Activated T-helper 1 cell treated with anti-CD3 and anti-CD28 coated beads, Interleukin-2, amount 50 U/mL, for 16 hours (primary cell): ENCODE measurements at regions not wholly inside any gene's neighbourhood (a gene's known extent, or its start where the extent isn't known, plus 50 kb on each side); places are given as distances from the start of the nearest gene placed in this dataset.

ENCODE experiments used
- DNase-seq, 2 donors: peaks; one replicate each; pipeline ENCODE4 v3.0.0-alpha.2; 2020; ENCODE audit warnings: low read depth in 1 of 2, low spot score in 1 of 2

DNA sequence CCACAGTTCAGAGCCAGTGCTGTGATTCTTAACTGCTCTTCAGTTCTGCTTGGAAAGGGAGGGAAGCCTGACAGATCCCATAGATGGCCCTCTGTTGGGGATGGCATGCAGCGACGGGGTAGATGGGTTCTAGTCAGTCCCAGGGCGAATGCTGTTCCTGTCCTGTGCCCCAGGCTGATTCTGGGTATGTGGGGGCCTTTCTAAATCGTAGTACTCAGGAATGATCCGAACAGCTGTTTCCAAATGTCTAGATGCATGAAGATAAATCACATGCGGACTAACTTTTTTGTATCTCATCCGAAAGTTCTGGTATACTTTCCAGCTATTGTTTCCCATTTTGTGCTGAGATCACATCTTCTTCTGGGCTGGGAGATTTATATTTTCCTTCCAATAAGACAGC is 186.0 kb upstream of the MKI67 start:
- DNase-seq, result no peak

DNA sequence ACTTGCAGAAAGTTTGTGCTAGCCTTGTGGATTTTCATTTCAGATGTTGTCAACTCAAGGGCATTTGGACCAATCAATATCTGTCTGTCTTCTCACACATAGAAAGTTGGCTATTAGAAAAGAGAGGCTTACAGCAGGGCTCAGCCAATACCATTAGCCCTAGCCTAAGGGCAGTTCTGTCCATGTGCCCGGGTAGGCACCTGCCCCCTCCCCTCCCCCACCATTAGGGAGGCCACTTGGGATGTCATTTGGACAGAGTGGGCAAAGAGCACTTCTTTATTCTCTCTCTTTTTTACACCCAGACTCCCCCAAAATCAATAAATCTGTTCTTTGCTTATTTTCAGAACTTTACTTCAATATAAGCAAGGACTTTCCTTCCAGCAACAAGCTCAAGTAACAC is 188.5 kb upstream of the MKI67 start:
- DNase-seq, result no peak

DNA sequence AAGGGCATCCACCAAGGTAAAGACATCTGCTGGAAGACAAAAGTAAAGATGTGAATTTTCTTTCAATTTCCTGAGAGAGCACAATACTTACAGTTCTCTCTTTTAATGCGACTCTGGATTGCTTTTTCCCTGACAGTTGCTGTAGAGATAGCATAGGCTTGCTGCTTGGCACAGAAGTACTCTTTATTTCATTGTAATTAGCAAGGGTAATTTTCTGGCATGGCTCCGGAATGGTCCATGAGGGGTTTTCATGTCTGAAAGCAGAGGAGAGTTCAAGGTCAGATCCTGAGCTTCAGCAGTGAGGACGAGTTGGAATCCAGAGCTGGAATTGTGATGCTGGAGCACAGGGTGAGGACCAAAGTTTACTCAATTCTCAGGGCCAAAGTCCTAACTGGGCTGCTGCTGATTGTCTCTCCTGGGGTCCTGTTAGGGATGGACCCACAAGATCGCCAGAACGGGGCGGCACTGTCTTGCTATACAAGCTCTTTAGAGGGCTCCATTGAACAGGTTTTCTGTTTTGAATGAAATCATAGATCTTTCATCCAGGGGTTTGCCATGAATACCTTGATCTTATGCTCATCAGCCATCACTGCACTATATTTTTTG is 190.0 kb upstream of the MKI67 start:
- DNase-seq, result no peak

DNA sequence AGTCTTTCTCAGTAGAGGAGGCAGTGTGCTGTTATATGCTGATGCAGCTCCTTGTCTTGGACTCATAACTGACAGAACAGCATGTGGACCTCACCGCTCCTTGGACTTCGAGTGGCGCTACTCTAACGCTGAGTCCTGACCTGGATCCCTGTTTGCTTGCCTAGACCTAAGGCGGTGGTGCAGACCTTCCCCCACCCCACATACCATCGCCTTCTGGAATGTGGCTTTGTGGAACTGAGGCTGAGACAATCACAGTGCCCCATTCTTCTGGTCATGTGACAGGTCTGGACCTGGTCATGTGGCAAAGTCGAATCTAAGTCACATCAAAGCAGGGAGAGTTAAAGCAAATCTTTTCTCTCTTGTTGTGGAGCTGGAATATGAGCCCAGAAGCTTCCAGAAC is 190.7 kb upstream of the MKI67 start:
- no peak for DNase-seq

DNA sequence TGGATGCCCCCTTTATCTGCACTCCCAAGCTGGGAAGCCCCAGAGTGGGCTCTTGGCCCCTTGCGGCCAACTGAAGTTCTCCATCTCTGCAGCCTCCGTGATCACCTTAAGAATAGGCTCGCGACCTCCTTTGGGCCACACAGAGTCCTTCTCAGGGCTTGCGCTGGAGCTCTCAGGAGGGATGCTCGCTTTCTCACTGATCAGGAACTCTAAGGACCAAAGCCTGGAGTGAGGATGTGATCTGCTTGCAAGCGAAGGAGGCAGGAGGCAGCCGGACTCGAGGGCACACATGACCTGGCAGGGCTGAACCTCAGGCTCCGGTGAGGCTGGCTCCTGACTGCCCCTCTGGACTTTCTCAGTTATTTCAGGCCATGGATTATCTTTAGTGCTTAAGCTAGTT is 192.1 kb upstream of the MKI67 start:
- DNase-seq, result no peak

DNA sequence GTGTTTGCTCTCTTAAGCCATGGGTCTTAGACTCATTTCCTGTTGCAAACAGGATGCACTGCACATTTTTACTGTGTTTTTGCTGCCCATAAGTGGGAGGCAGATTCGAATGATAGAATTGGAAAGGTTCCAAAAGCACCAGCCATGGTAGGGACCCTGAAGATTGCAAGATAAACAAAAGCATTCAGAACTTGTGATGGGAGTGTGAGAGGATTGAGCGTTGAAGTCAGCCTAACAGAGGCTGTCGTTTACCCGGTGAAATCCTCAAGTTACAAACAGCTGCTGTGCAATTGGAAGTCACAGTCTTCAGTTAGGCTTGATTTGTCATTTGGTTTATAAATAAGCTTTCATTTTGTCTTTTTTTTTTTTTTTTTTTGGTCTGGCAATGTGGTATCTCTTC is 192.7 kb upstream of the MKI67 start:
- DNase-seq, result no peak

DNA sequence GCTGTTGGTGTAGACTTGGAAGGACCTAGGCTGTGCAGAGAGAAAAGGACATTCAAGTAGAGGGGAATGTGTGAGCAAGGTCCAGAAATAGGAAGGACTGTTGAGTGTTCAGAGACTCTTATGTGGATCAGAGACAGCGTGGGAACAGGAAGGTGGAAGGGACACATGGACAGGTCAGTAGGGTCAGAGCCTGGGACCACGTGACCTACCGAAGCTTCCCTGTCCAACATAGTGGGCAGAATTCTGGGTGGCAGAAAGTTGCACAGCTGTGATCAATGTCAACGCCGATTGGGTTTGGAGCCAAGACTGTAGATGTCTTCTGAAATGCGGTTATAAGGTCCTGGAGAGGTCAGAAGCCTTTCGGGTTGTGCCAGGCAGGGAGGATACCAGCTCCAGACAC is 195.9 kb upstream of the MKI67 start:
- no peak for DNase-seq

DNA sequence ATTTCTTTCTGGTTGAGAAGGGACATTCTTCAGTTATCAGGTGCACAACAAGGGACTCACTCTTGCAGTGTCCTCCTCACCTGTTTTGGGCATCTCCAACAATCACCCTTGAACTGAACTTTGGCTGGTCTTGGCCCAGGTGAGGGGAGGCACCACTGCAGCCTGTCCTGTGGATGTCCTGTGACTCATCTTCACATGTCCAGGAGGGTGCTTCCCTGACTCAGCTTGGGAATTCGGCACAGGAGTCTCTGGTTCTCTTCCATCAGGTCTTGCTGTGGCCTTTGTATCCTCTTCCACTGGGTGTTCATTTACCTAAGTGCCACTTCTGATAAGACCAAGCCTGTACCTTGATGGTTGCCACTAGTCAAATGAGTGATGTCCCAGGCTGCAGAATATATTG is 196.7 kb upstream of the MKI67 start:
- DNase-seq, result no peak

DNA sequence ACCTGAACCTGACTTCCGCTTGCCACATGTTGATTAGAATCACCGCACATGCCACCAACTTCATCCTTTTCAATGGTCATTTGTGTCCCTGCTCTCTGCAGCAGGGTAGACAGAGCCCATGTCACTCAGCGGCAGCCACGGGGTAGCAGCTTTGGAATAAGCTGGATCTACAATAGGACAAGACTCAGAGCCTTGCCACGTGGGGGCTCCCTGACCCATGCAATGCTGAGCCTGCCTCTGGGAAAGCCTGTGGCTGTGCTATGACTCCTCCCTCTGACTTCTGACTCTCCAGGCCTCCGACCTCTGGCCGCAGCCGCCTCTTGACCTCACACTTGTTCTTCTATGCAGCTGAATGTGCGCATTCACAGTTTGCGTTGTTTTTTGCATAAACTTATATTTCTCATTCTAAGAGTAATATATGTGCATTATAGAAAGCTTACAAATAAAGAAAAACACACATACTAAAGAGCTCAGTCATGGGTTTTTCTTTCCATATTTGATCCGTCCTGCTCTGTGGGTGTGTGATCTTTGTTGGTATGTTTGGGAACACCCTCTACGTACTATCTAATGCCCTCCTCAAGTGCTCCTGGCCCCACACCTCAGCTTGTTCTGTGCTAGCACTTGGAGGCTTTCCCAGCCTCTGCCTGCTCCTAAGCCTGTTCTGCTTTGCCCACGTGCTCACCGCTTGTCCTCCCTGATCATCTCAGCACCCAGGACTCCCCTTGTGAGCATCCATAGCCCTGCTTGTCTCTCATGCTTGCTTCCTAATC is 198.0 kb upstream of the MKI67 start:
- no peak for DNase-seq

DNA sequence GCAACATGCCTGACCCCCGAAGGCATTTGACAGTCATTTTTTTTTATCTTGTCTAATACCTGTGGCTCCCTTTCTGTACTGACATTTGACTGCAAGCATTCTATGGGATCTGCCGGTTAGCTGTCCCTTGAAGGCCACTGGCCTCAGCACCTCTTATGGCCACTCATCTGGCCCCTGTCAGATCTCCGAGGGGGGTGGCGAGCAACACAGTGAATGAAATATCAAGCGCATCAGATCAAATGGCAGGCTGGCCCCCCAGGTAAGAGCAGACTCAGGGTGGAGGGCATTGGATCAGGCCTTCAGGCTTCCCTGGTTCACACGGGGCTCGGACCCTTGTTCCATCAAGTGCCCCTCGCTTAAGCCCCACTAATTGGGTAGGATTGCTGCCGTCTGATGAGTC is 199.6 kb upstream of the MKI67 start:
- DNase-seq, result no peak

DNA sequence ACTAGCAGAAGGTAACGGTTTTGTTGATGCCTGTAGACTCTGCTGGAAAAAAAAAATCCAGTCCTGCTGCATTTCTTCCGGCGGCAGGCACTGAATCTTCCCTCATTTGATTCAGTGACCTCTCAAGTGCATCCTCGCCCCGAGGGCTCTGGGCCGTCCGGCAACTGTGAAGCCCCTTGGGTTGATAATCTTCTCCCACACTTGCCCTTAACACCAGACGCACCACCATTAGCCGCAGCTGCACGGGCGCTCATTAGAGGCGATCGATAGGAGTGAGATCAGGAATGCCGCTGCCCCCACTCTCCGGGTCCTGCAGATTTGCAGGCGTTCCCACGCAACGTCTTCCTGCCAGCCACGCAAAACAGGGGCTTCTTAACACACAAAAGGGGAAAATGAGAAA is 200.0 kb upstream of the MKI67 start:
- no peak for DNase-seq

DNA sequence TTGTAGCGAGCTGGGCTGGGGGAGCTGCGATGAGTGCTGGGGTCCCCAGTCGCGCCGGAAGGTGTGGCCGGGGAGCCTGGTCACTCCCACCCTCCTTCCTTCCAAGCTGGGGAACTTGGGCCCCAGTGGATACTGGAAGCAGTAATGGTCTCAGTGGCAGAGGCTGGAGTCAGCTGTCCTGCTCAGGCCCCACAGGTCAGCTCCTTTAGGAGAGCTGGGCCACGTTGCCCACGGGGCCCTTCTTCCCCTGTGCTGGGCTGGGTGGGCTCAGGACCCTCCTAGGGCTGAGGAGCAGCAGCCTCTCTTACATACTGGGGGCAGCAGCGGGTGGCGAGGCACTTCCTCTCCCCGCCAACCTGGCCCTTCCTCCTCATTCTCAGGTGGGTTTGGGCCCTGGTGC is 200.6 kb upstream of the MKI67 start:
- DNase-seq, result no peak

DNA sequence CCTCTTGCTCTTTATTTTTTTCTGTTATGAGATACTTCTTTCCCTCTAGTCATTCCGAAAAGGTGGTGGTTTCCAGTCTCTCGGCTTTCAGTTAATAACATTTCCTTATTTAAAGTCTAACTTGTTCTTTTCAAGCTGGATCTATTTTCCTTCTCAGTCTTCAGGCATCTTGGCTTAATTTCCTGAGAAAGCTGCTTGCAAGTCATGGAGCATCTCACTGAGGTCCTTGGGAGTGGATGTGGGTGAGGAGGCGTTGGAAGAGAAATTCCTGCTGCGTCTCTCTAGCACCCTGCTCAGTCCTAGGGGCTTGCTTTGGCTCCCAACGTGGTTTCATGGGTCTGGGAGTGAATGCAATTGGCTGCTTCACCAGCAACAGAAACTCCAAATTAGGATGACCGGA is 210.2 kb upstream of the MKI67 start:
- DNase-seq, result no peak

DNA sequence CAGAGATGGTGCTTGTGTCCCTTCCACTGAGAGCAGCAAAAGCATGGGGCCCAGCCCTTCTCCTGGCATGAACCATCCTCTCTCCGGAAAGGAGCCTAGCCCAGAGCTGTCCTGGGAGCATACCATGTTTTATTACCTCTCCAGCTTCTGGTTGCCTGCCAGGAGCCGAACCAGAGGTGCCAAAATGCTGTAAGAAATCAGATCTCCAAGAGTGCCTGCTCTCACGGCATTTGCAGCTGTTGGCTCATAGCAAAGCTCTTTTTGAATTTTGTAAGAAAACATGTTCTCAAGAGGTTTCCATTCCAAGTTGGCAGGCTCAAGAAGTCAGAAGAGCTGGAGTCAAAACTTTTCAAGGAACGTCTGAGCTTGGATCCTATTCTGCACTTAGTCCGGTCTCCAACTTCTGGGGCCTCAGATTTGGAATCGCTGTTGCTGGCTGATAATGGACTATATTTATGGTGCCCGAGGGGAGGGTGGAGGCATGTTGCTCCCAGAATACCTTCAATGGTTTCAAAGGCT is 211.7 kb upstream of the MKI67 start:
- no peak for DNase-seq

DNA sequence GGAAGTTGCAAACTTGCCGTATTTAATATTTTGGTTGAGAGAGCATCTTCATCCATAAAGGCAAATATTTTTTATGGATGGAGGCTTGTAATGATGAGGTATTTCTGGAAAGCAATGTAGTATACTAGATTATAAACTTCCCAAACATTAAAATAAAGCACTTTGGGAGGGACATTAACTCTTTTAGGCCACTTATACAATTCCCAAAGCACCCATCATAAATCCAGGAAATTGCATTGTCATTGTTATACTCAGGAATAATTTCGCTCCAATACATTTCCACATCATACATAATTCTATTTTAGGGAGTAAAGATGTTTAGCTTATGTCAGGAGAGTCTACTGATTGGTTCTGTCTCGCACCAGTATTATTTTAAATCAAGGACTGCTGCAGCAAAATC is 212.7 kb upstream of the MKI67 start:
- DNase-seq, result no peak

DNA sequence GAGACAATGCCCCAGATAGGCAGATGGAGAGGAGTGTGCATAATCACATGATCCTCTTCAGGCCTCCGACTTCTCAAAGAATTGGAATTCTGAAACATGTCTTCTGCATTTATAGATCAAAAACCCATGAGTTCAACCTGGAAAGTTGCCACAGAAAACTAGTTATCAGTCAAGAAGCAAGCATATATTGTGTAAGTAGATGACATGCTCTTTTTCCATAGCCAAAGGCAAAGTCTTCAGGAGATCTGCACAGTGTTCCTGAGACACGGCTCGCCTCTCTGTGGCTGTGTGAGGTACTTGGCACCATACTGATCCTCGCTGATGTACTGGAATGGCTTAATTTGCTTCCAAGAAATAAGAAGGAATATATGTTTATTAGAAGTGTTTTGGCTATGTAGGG is 213.5 kb upstream of the MKI67 start:
- no peak for DNase-seq

DNA sequence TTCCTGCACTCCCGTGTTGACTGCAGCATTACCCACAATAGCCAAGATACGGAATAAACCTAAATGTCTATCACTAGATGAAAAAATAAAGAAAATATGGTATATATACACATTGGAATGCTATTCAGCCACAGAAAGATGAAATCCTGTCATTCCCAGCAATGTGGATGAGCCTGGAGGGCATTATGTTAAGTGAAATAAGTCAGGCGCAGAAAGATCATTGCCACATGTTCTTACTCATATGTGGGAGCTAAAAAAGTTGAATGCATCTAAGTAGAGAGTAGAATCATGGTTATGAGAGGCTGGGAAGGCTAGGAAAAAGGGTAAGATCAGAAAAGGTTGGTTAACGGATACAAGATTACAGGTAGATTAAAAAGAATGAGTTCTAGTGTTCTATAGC is 219.1 kb upstream of the MKI67 start:
- DNase-seq, result no peak

DNA sequence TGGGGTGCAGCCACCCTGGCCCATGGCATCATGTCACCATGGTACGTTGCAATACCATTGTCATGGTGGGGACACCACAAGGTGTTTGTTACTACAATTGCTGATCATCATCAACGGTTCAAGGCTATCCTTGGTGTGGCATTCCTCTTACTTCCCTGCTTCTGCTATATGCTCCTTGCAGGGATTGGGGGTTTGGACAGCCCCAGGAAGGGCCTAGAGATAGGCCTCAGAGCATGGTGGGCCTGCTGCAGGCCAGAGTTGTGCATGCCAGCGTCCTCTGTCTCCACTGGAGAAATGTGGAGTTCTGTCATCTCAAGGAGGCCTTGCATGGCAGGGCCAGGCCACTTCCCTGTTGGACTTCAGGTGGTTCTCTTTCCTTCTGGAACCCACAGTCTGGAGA is 234.6 kb upstream of the MKI67 start:
- no peak for DNase-seq

DNA sequence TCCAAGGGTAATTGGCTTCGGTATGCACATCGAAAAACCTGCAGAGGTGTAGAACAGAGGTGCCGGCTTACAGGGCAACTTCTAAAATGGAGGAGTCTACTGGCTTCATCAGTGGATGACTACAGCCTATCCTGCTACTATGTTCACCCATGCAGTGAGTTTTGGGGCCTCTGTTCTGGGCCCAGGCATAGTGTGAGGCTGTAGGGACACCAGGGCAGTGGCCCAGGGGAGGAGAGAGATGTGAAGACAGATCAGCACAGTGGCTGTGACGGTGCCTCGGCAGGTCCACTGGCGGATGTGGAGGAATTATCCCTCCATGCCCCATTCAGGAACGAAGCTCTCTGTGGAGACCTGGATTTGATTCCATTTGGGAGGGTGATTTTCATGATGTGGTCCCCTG is 235.3 kb upstream of the MKI67 start:
- no peak for DNase-seq

DNA sequence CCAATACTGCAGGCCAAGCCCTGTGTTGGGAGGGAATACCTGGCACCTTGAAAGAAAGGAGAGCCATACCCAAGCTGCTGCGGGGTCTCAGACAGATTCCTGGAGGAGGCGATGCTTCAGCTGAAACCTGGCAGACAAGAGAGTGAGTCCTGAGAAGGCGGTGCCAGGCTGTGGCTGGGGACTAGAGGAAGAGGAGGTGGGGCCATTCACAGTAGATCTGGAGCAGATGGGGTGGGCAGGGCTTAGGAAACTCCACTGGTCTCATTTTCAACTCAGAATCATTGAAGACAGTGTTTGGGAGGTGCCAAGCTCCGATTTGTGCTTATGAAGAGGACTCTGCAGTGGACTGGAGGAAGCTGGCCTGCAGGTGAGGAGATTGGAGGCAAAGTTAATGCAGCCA is 236.3 kb upstream of the MKI67 start:
- no peak for DNase-seq

DNA sequence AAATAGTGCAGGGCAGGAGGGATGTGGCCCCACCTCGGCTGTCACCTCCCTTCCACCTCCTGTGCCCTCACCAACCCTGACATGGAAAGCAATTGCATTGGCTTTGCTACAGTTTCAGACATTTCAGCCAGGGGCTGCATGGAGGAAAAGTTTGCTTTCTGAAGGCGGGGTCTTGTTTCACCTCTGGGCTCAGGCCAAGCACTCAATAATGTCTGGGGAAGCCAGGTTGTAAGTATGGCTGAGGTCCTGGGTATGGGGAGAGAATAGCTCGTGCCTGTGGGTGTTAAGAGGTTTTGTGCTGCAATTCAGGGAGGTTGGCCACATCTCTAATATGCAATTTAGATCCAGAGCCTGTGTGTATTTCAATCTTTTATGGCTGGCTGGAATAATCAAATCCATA is 238.4 kb upstream of the MKI67 start:
- DNase-seq, result no peak

DNA sequence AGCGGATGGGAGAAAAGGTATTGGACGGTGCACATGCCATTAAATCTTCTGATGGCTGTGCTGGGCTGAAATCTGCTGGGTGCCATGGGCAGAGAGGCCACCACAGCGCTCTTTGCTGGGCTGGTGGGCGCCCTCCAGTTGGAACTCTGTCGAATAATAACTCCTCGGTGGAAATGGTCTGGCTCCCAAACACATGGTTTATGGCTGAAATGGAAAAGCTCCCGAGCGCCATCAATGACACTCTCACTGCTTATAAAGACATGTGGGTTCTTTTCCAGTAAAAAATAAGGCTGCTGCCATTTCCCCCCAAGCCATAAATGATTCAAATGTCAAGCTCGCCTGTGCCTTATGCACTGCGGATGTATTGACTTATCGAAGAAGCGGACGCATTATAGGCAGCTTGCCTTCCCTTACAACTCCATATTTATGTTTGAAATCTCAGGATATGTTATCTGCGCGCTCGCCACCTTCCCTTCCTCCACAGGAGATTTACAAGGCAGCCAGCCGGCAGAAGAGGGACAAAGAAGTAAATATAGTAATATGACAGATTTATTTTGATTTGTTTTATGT is 239.0 kb upstream of the MKI67 start:
- no peak for DNase-seq

DNA sequence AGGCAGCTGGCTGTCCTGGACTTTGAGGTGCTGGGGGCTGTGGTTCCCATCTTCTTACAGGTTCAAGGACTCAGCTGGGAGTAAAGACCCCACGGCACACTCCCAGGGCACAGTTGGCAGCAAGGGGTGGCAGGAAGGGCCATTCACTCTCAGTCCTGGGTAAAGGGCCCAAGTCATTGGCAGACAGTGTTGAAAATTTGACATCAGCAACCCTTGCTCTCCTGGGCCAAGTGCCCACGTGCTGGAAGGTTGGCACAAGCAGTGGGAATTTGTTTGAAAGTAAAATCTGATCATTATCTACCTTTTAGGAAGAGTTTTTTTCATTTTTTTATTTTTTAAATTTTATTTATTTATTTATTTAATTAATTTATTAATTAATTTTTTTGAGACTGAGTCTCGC is 241.6 kb upstream of the MKI67 start:
- DNase-seq, result no peak
